ENCODE measurements at regions not wholly inside any gene's neighbourhood (a gene's known extent, or its start where the extent isn't known, plus 50 kb on each side); places are given as distances from the start of the nearest gene placed in this dataset.

- no peak for DNase-seq (ENCODE audit: low spot score)
Observed at GRCh38 chr20:40913224-40914185, 115.1 kb upstream of the TOP1 start.

GRCh38 chr20:40915756-40916155, 112.9 kb upstream of the TOP1 start:
- intact Hi-C loops (cut with DNase I), result no loop called here
- no peak for DNase-seq (ENCODE audit: low spot score)

More at GRCh38 chr20:40913224-40914185, 115.1 kb upstream of the TOP1 start:
- intact Hi-C loops (cut with DNase I), result no loop called here

DNA sequence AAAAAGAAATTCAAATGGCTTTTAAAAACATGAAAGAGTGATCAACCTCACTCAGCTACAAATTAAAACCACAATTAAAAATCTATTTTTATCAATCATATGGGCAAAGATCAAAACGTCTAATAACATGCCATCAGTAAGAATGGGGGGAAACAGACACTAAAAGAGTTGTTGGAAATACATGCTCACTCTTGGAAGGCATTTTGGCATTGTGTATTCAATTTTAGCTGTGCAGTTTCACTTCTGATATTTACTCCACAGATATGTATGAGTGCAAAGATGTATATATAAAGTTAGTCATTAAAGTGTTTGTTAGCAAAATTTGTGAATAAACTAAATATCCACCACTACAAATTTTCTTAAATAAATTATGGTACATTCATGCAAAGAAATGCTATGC, 112.3 kb upstream of the TOP1 start:
- no peak for DNase-seq (ENCODE audit: low spot score)
- intact Hi-C loops (cut with DNase I), result no loop called here

DNA sequence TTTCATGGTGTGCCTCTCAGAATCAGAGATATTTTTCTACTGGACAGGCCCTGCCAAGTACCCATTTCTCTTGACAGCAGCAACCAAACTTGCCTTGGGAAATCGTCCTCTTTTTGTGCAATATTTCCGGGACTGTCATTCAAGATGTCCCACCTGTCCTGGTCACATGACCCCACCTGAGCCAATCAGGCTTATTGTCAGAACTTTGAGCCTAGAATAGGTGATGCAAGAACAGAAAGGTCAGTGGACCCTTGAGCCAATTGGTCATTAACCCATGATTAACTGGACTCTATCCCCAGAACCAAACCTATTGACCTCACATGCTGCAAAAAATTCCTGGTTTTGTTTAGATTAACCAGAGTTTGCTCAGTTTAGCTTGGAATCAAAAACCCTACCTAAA, 108.3 kb upstream of the TOP1 start:
- no peak for DNase-seq (ENCODE audit: low spot score)
- intact Hi-C loops (cut with DNase I), result no loop called here

- intact Hi-C loops (cut with DNase I), result no loop called here
Observed at GRCh38 chr20:40922865-40923264, 105.8 kb upstream of the TOP1 start.

GRCh38 chr20:40925829-40926510, 102.7 kb upstream of the TOP1 start:
- DNase-seq (ENCODE audit: low spot score), result no peak
- intact Hi-C loops (cut with DNase I), result no loop called here

More at GRCh38 chr20:40922865-40923264, 105.8 kb upstream of the TOP1 start:
- no peak for DNase-seq (ENCODE audit: low spot score)

GRCh38 chr20:40926928-40927327, 101.7 kb upstream of the TOP1 start:
- no peak for DNase-seq (ENCODE audit: low spot score)
- intact Hi-C loops (cut with DNase I), result no loop called here

DNA sequence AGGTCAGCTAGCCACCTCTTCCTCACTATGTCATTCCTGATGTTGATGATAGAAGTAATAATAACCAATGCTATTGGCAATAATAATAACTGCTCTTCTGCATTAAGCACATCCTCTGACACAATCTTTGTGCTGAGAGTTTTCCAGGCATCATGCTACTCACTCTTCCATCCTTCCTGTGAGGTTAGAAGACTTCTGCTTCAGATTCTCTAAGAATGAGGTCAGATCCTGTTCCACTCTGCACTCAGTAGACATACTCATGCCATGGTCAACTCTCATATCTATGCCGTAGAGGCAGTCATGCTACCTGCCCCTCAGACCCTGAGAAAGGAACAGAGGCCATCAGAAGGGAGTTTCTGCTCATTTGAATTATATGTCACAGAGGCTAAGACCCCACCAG, 98.1 kb upstream of the TOP1 start:
- intact Hi-C loops (cut with DNase I), result no loop called here
- no peak for DNase-seq (ENCODE audit: low spot score)

- intact Hi-C loops (cut with DNase I), result no loop called here
- no peak for DNase-seq (ENCODE audit: low spot score)
Observed at GRCh38 chr20:40931410-40932044, 97.1 kb upstream of the TOP1 start.

DNA sequence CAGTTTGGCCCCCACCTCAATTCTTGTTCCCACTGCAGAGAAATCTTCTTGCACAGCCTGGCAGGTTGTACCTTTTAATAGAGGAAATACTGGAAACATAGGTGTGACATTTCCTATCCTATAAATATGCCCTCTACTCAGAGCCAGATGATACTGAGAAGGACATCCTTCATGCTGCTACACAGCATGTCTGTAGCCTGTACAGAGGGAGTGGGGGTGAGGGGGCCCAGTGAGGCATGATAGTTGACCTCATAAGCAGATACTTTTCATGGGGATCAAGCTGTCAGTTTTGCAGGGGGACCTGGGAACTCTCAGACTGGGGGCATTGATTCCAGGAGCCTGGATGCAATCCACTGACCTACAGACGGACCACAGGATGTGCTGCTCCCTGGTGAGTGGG, 96.2 kb upstream of the TOP1 start:
- intact Hi-C loops (cut with DNase I), result no loop called here
- no peak for DNase-seq (ENCODE audit: low spot score)

DNA sequence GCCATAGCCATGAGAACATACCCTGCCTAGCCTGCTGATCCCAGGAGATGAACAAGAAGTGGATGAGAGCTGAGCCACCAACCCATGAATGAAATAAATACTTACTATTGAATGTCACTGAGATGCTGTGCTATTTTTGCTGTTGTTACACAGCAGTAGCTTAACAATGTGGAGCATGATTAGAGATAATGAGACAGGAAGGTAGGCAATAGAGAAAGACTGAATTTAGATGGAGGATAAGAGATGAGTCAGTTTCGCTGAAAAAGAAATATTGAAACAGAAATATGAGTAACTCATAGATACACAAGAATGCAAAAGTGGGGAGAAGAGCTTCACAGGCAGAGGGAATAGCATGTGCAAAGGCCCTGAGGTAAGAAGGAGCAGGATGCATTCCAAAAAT, 94.9 kb upstream of the TOP1 start:
- intact Hi-C loops (cut with DNase I), result no loop called here
- DNase-seq (ENCODE audit: low spot score), result no peak

DNA sequence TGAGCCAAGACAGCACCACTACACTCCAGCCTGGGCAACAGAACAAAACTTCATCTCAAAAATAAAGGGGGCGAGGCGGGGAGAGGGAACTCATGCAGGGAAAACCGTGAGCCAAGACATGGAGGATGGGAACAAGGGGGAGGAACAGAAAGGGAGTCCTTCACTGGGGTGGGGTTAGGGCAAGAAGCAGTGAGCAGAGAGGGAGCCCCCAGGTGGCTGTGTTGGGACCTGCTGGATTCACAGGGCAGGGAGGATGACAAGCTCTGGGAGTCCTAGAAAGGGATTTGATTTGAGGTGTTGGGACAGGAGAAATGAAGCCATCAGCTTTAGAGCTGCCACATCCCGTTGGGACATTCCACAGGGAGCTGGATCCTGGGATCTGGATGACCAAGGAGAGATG, 90.6 kb upstream of the TOP1 start:
- DNase-seq (ENCODE audit: low spot score), result no peak
- intact Hi-C loops (cut with DNase I), result no loop called here

- intact Hi-C loops (cut with DNase I), result no loop called here
- DNase-seq (ENCODE audit: low spot score), result no peak
Observed at GRCh38 chr20:40939667-40940066, 89.0 kb upstream of the TOP1 start.

- DNase-seq (ENCODE audit: low spot score), result no peak
- intact Hi-C loops (cut with DNase I), result no loop called here
Observed at GRCh38 chr20:40941133-40941610, 87.5 kb upstream of the TOP1 start.

DNA sequence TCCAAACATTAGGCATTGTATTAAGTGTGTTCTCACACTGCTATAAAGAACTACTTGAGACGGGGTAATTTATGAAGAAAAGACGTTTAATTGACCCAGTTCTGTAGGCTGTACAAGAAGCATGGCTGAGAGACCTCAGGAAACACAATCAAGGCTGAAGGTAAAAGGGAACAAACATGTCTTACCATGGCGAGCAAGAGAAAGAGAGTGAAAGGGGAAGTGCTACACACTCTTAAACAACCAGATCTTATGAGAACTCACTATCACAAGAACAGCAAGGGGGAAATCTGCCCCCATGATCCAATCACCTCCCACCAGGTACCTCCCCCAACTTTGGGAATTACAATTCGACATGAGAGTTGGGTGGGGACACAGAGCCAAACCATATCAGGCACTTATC, 86.6 kb upstream of the TOP1 start:
- no peak for DNase-seq (ENCODE audit: low spot score)
- intact Hi-C loops (cut with DNase I), result no loop called here

DNA sequence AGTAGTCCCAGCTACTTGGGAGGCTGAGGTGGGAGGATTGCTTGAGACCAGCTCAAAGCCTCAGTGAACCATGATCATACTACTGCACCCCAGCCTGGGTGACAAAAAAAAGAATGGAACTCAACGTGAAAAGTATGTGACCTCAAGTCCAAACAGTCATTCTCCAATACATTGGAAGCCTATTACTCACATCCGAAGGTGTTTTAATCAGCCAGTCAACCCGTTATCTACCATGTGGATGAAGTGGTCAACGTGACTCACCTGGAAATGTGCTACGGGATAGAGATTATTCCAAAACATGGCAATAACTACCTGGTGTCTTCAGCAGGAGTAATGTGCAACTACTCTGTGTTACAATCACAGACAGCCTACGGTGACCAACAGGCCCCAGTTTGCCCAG, 85.8 kb upstream of the TOP1 start:
- intact Hi-C loops (cut with DNase I), result no loop called here
- DNase-seq (ENCODE audit: low spot score), result no peak

DNA sequence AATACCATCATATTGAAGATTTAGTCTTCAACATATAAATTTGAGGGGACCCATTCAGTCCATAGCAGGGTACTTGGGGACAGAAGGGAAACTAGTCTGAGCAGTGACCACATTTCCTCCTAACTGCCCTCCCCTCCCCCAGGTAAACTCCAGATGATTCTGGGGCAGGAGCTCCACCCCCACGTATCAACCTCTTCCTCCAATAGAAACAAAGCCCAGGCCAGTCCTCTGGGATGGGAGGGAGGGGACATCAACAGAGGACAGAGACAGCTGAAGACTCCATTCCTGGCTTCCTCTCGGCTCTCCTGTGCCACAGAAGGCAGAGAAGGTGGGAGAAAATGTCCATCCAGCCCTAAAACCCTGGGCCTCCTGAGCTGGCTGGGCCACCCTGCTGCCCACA, 85.0 kb upstream of the TOP1 start:
- DNase-seq (ENCODE audit: low spot score), result no peak
- intact Hi-C loops (cut with DNase I), result no loop called here

- DNase-seq (ENCODE audit: low spot score), result no peak
- intact Hi-C loops (cut with DNase I), result no loop called here
Observed at GRCh38 chr20:40945189-40945588, 83.4 kb upstream of the TOP1 start.

DNA sequence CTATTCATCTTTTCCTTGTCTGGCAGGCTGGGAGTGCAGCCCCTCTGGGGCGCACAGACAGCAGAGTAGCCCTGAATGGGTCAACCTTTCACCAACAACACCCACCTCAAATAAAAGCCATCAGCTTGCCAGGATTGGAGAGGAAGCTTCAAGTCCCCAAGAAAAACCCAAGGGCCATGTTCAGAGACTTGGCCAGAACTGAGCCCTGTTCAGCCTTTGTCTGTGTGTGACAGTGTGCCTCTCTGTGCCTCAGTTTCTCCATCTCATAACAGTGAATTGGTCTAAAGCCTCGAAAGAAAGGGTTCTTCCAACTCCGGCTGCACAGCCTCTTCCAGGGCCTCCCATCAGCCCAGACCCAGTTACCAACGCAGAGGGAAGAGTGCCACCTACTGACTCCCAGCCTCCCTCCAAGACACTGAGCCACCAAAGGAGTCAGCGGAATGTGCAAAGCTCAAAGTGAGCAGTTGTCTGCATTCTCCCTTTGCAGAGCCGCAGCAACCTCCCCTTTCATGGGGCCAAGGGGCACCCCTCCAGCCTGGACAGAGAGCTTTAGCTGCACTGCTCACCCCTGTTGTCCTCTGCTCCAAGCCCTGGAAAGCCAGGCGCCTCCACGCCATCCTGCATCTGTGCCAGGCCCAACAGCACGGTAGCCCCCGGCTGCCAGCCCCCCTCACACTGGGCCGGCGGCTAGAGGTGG, 82.7 kb upstream of the TOP1 start:
- intact Hi-C loops (cut with DNase I), result no loop called here

GRCh38 chr20:40946451-40946850, 82.2 kb upstream of the TOP1 start:
- intact Hi-C loops (cut with DNase I), result no loop called here

More for the DNA sequence above, 82.7 kb upstream of the TOP1 start:
- DNase-seq (ENCODE audit: low spot score), result no peak

More at GRCh38 chr20:40946451-40946850, 82.2 kb upstream of the TOP1 start:
- DNase-seq (ENCODE audit: low spot score), result no peak

Measured in cardiac septum (tissue), 1 donor.